Coronary artery (tissue), 2 donors: ENCODE measurements at regions not wholly inside any gene's neighbourhood (a gene's known extent, or its start where the extent isn't known, plus 50 kb on each side); places are given as distances from the start of the nearest gene placed in this dataset.

Experiments used
- DNase-seq: peaks from one replicate; pipeline ENCODE4 v3.0.0-alpha.2; 2017; ENCODE audit warnings: low spot score
- H3K27ac ChIP-seq, 2 donors: fragments of 200-600 bp; sonication (generic); one replicate each; pipeline ENCODE4 v1.5.1; 2016 to 2019
- H3K4me3 ChIP-seq: fragments of 200-600 bp; sonication (generic); 2 replicates; pipeline ENCODE4 v1.5.1; 2016; ENCODE audit warnings: mild to moderate bottlenecking, moderate library complexity
- CTCF ChIP-seq: fragments of 200-600 bp; sonication (generic); IDR thresholded peaks from one replicate; pipeline ENCODE4 v1.5.1; 2019; ENCODE audit warnings: antibody characterized with exemption

GRCh38 chr1:188350104-188350503, 1521.4 kb downstream of the PLA2G4A start:
- Histone ChIP-seq H3K4me3 (no peak overlapping the region), H3K27ac (no peak overlapping the region)
- TF ChIP-seq CTCF = no peak
- no peak for DNase-seq

- Histone ChIP-seq H3K4me3 (no peak overlapping the region), H3K27ac (no peak overlapping the region)
- no peak for TF ChIP-seq CTCF
- DNase-seq = no peak
These were observed 1526.3 kb downstream of the PLA2G4A start for GRCh38 chr1:188355082-188355481.

GRCh38 chr1:188355847-188356246, 1527.1 kb downstream of the PLA2G4A start:
- no peak overlapping the region for H3K27ac ChIP-seq
- DNase-seq = no peak
- no peak overlapping the region for H3K4me3 ChIP-seq
- no peak for TF ChIP-seq CTCF

- DNase-seq = no peak
- no peak overlapping the region for H3K27ac ChIP-seq
- no peak overlapping the region for H3K4me3 ChIP-seq
- no peak for TF ChIP-seq CTCF
These were observed 1530.6 kb downstream of the PLA2G4A start for GRCh38 chr1:188359315-188359714.

- H3K27ac ChIP-seq = no peak overlapping the region
- no peak for TF ChIP-seq CTCF
- no peak overlapping the region for H3K4me3 ChIP-seq
- DNase-seq = no peak
These were observed 1535.2 kb downstream of the PLA2G4A start for GRCh38 chr1:188363943-188364342.

GRCh38 chr1:188364927-188365449, 1536.2 kb downstream of the PLA2G4A start:
- TF ChIP-seq CTCF = no peak
- H3K27ac ChIP-seq = no peak overlapping the region
- no peak for DNase-seq
- no peak overlapping the region for H3K4me3 ChIP-seq

GRCh38 chr1:188365874-188366273, 1537.1 kb downstream of the PLA2G4A start:
- H3K27ac ChIP-seq = no peak overlapping the region
- H3K4me3 ChIP-seq = no peak overlapping the region
- no peak for DNase-seq
- TF ChIP-seq CTCF = no peak
